Upper lobe of left lung (tissue), 6 donors: ENCODE measurements at regions not wholly inside any gene's neighbourhood (a gene's known extent, or its start where the extent isn't known, plus 50 kb on each side); places are given as distances from the start of the nearest gene placed in this dataset.
A peak's percentile ranks its signal among the peaks of the same experiment; 100 is the strongest.

ENCODE experiments used
- ATAC-seq, 2 donors: fragments of 200-7000 bp; cut with Tn5 transposase; one replicate each; pipeline ENCODE4 v1.9.1; 2022; ENCODE audit warnings: mild to moderate bottlenecking in 2 of 2, moderate library complexity in 2 of 2; ENCODE audit not compliant: low FRiP score in 2 of 2
- DNase-seq, 2 donors: peaks; one replicate each; pipeline ENCODE4 v3.0.0-alpha.2; 2019 to 2020
- H3K27ac ChIP-seq, 4 donors: fragments of 200-600 bp; sonication (generic); one replicate each; pipeline ENCODE4 v1.5.1; 2016 to 2019
- H3K27me3 ChIP-seq, 4 donors: fragments of 200-600 bp; sonication (generic); one replicate each; pipeline ENCODE4 v1.5.1; 2017 to 2019
- H3K36me3 ChIP-seq, 4 donors: fragments of 200-600 bp; sonication (generic); one replicate each; pipeline ENCODE4 v1.5.1; 2016 to 2019
- H3K4me1 ChIP-seq, 4 donors: fragments of 200-600 bp; sonication (generic); one replicate each; pipeline ENCODE4 v1.5.1; 2018 to 2019
- H3K4me3 ChIP-seq, 4 donors: fragments of 200-600 bp; sonication (generic); one replicate each; pipeline ENCODE4 v1.5.1; 2017 to 2019; ENCODE audit warnings: mild to moderate bottlenecking in 2 of 4, moderate library complexity in 1 of 4
- H3K9me3 ChIP-seq, 4 donors: fragments of 200-600 bp; sonication (generic); one replicate each; pipeline ENCODE4 v1.5.1; 2018 to 2019
- CTCF ChIP-seq, 6 experiments: fragments of 450-650 bp in 4 of 6; fragments of 200-600 bp in 2 of 6; sonication (generic) in 2 of 6; IDR thresholded peaks; one replicate each; pipeline ENCODE4 v1.5.1; 2016 to 2019; ENCODE audit warnings: antibody characterized with exemption in 6 of 6
- EP300 ChIP-seq, 4 donors: sonication (generic); formaldehyde crosslinking; IDR thresholded peaks; one replicate each; pipeline ENCODE4 v1.5.1; 2017; ENCODE audit warnings: antibody characterized with exemption in 4 of 4, control low read depth in 2 of 4
- POLR2A ChIP-seq, 4 donors: fragments of 450-650 bp; IDR thresholded peaks; one replicate each; pipeline ENCODE4 v1.5.1; 2016 to 2017; ENCODE audit warnings: antibody characterized with exemption in 4 of 4, mild to moderate bottlenecking in 2 of 4
- POLR2AphosphoS5 ChIP-seq, 2 donors: sonication (generic); formaldehyde crosslinking; IDR thresholded peaks; one replicate each; pipeline ENCODE4 v1.5.1; 2017; ENCODE audit warnings: antibody characterized with exemption in 2 of 2
- WGBS, 2 donors: methylation state at CpG; one replicate each; pipeline ENCODE4 v1.1.5; 2017 to 2018; 5-methylcytosine and 5-hydroxymethylcytosine counted together
- donor health status: DM: no; HTN: no; CAD: no; lungs with moderate emphysema.
- donor health status: DM: no; HTN: yes; CAD: no; lungs with severe emphysema.

- Histone ChIP-seq H3K9me3 (peaks cover 0 to 4% (median 0%) of the 10 kb centered on the region in 4 donors), H3K27me3 (no peaks in the 10 kb centered on the region), H3K27ac (no peak overlapping the region), H3K36me3 (no peaks in the 10 kb centered on the region), H3K4me1 (no peaks in the 10 kb centered on the region), H3K4me3 (no peak overlapping the region)
- TF ChIP-seq POLR2A (IDR thresholded peaks at IDR 0.05), result no peak
- DNase-seq (peak in 1 of 2 donors; percentile 68), ATAC-seq (no peak)
- 94 to 95% methylated on average over 33 to 52 of the region's 59 CpGs for WGBS, 2 donors
These were observed 674.1 kb downstream of the SLITRK5 start for GRCh38 chr13:88345171-88345847.

GRCh38 chr13:88360761-88361160 lies 689.6 kb downstream of the SLITRK5 start:
- H3K4me3 ChIP-seq, result no peak overlapping the region
- ATAC-seq (no peak), DNase-seq (no peak)
- H3K27ac ChIP-seq, result no peak overlapping the region
- no peaks in the 10 kb centered on the region for H3K27me3 ChIP-seq
- H3K9me3 ChIP-seq, result no peaks in the 10 kb centered on the region
- TF ChIP-seq POLR2AphosphoS5 (IDR thresholded peaks at IDR 0.05) (no peak), CTCF (IDR thresholded peaks at IDR 0.05) (no peak)
- no peaks in the 10 kb centered on the region for H3K4me1 ChIP-seq
- 79 to 82% methylated on average over 2 of the region's 2 CpGs for WGBS, 2 donors
- H3K36me3 ChIP-seq, result no peaks in the 10 kb centered on the region

GRCh38 chr13:88369866-88370265 lies 698.7 kb downstream of the SLITRK5 start:
- Histone ChIP-seq H3K4me3 (no peak overlapping the region), H3K36me3 (no peaks in the 10 kb centered on the region), H3K4me1 (no peaks in the 10 kb centered on the region), H3K9me3 (peaks cover 0 to 5% (median 0%) of the 10 kb centered on the region in 4 donors), H3K27ac (no peak overlapping the region), H3K27me3 (no peaks in the 10 kb centered on the region)
- no peak for DNase-seq
- no peak for ATAC-seq
- no peak for TF ChIP-seq POLR2A (IDR thresholded peaks at IDR 0.05)
- TF ChIP-seq CTCF (IDR thresholded peaks at IDR 0.05), result no peak
- no peak for TF ChIP-seq POLR2AphosphoS5 (IDR thresholded peaks at IDR 0.05)
- TF ChIP-seq EP300 (IDR thresholded peaks at IDR 0.05), result no peak

GRCh38 chr13:88376760-88377388 lies 705.7 kb downstream of the SLITRK5 start:
- ATAC-seq (no peak), DNase-seq (no peak)
- Histone ChIP-seq H3K27ac (no peak overlapping the region), H3K36me3 (no peaks in the 10 kb centered on the region), H3K9me3 (peaks cover 0 to 5% (median 0%) of the 10 kb centered on the region in 4 donors), H3K27me3 (no peaks in the 10 kb centered on the region), H3K4me3 (no peak overlapping the region), H3K4me1 (no peaks in the 10 kb centered on the region)
- 50 to 54% methylated on average over 2 of the region's 2 CpGs for WGBS, 2 donors
- TF ChIP-seq POLR2AphosphoS5 (IDR thresholded peaks at IDR 0.05) (no peak), POLR2A (IDR thresholded peaks at IDR 0.05) (no peak), CTCF (IDR thresholded peaks at IDR 0.05) (no peak), EP300 (IDR thresholded peaks at IDR 0.05) (no peak)

GRCh38 chr13:88377852-88378251 lies 706.7 kb downstream of the SLITRK5 start:
- TF ChIP-seq POLR2A (IDR thresholded peaks at IDR 0.05), result no peak
- TF ChIP-seq EP300 (IDR thresholded peaks at IDR 0.05), result no peak
- TF ChIP-seq CTCF (IDR thresholded peaks at IDR 0.05), result no peak
- TF ChIP-seq POLR2AphosphoS5 (IDR thresholded peaks at IDR 0.05), result no peak
- Histone ChIP-seq H3K4me3 (no peak overlapping the region), H3K9me3 (peaks cover 0 to 5% (median 0%) of the 10 kb centered on the region in 4 donors), H3K36me3 (no peaks in the 10 kb centered on the region), H3K27ac (no peak overlapping the region), H3K27me3 (no peaks in the 10 kb centered on the region), H3K4me1 (no peaks in the 10 kb centered on the region)
- ATAC-seq, result no peak
- WGBS, 2 donors, result 85 to 93% methylated on average over 2 of the region's 2 CpGs
- no peak for DNase-seq
